Loucy (cell line): ENCODE measurements at regions not wholly inside any gene's neighbourhood (a gene's known extent, or its start where the extent isn't known, plus 50 kb on each side); places are given as distances from the start of the nearest gene placed in this dataset.

Source experiments
- CTCF ChIP-seq: fragments of 200-600 bp; sonication (generic); conservative IDR thresholded peaks from 2 replicates; pipeline ENCODE4 v1.5.1; 2014; ENCODE audit warnings: mild to moderate bottlenecking, antibody characterized with exemption, low read length
- EZH2phosphoT487 ChIP-seq: fragments of 200-600 bp; IDR thresholded peaks from 2 replicates; pipeline ENCODE4 v1.6.1; 2018; ENCODE audit warnings: antibody characterized with exemption, mild to moderate bottlenecking, moderate library complexity, borderline replicate concordance

- TF ChIP-seq CTCF (no peak), EZH2phosphoT487 (no peak)
Measured at GRCh38 chr2:242011991-242012764, 142.6 kb downstream of the RTP5 start.
